GM18858 (cell line): ENCODE measurements at regions not wholly inside any gene's neighbourhood (a gene's known extent, or its start where the extent isn't known, plus 50 kb on each side); places are given as distances from the start of the nearest gene placed in this dataset.
"Not testable (repeated sequence)": the region's sequence is repeated elsewhere in the genome, so short reads cannot be mapped to it uniquely, and the experiment has no call there.

Source experiments
- ATAC-seq: cut with Tn5 transposase; IDR thresholded peaks from one replicate; pipeline ENCODE4 v1.9.1; 2021; ENCODE audit not compliant: unreplicated experiment

- ATAC-seq, result no peak
These were observed 418.8 kb upstream of the SPHKAP start for GRCh38 chr2:228600265-228600664.

GRCh38 chr2:228599781-228600180 is 418.3 kb upstream of the SPHKAP start:
- ATAC-seq, result no peak

GRCh38 chr2:228599297-228599696 is 417.8 kb upstream of the SPHKAP start:
- no peak for ATAC-seq

GRCh38 chr2:228597032-228597431 is 415.5 kb upstream of the SPHKAP start:
- no peak for ATAC-seq

- no peak for ATAC-seq
These were observed 412.5 kb upstream of the SPHKAP start for GRCh38 chr2:228594012-228594411.

GRCh38 chr2:228592925-228593324 is 411.4 kb upstream of the SPHKAP start:
- no peak for ATAC-seq

- peak; percentile 100 for ATAC-seq
These were observed 409.2 kb upstream of the SPHKAP start for GRCh38 chr2:228590681-228591080.

- no peak for ATAC-seq
These were observed 407.6 kb upstream of the SPHKAP start for GRCh38 chr2:228589115-228589514.

- no peak for ATAC-seq
These were observed 400.2 kb upstream of the SPHKAP start for GRCh38 chr2:228581731-228582130.

- ATAC-seq, result no peak
These were observed 394.4 kb upstream of the SPHKAP start for GRCh38 chr2:228575897-228576296.

- not testable (repeated sequence) for ATAC-seq
These were observed 386.8 kb upstream of the SPHKAP start for GRCh38 chr2:228568275-228568674.

- no peak for ATAC-seq
These were observed 380.3 kb upstream of the SPHKAP start for GRCh38 chr2:228561816-228562215.

- no peak for ATAC-seq
These were observed 378.4 kb upstream of the SPHKAP start for GRCh38 chr2:228559774-228560415.

- no peak for ATAC-seq
These were observed 375.2 kb upstream of the SPHKAP start for GRCh38 chr2:228556717-228557116.

- ATAC-seq, result no peak
These were observed 368.0 kb upstream of the SPHKAP start for GRCh38 chr2:228549441-228550007.

GRCh38 chr2:228548230-228548629 is 366.7 kb upstream of the SPHKAP start:
- no peak for ATAC-seq

GRCh38 chr2:228545748-228546145 is 364.3 kb upstream of the SPHKAP start:
- ATAC-seq, result no peak

- no peak for ATAC-seq
These were observed 363.7 kb upstream of the SPHKAP start for GRCh38 chr2:228545041-228545747.

- no peak for ATAC-seq
These were observed 361.6 kb upstream of the SPHKAP start for GRCh38 chr2:228543117-228543516.

- no peak for ATAC-seq
These were observed 360.8 kb upstream of the SPHKAP start for GRCh38 chr2:228542277-228542676.

GRCh38 chr2:228541789-228542188 is 360.3 kb upstream of the SPHKAP start:
- no peak for ATAC-seq

- no peak for ATAC-seq
These were observed 359.5 kb upstream of the SPHKAP start for GRCh38 chr2:228540976-228541375.
